ENCODE measurements at regions not wholly inside any gene's neighbourhood (a gene's known extent, or its start where the extent isn't known, plus 50 kb on each side); places are given as distances from the start of the nearest gene placed in this dataset.

- TF ChIP-seq CTCF (IDR thresholded peaks at IDR 0.05 in 8 of 11, conservative IDR thresholded peaks at IDR 0.05 in 3 of 11) (no peak), POLR2A (IDR thresholded peaks at IDR 0.05) (no peak), POLR2AphosphoS5 (IDR thresholded peaks at IDR 0.05) (no peak)
Measured at GRCh38 chr3:118055381-118055780, 979.3 kb downstream of the IGSF11 start.

Measured in spleen (tissue), 7 donors.